HG03045 (cell line): ENCODE measurements at regions not wholly inside any gene's neighbourhood (a gene's known extent, or its start where the extent isn't known, plus 50 kb on each side); places are given as distances from the start of the nearest gene placed in this dataset.
"Not testable (repeated sequence)": the region's sequence is repeated elsewhere in the genome, so short reads cannot be mapped to it uniquely, and the experiment has no call there.

Experiments
- ATAC-seq: cut with Tn5 transposase; IDR thresholded peaks from one replicate; pipeline ENCODE4 v1.9.1; 2021; ENCODE audit warnings: mild to moderate bottlenecking, moderate library complexity; ENCODE audit not compliant: unreplicated experiment

GRCh38 chr4:93888308-93888707 lies 59.8 kb downstream of the ATOH1 start:
- no peak for ATAC-seq

- ATAC-seq: no peak
Observed at GRCh38 chr4:93888768-93889167, 60.2 kb downstream of the ATOH1 start.

DNA sequence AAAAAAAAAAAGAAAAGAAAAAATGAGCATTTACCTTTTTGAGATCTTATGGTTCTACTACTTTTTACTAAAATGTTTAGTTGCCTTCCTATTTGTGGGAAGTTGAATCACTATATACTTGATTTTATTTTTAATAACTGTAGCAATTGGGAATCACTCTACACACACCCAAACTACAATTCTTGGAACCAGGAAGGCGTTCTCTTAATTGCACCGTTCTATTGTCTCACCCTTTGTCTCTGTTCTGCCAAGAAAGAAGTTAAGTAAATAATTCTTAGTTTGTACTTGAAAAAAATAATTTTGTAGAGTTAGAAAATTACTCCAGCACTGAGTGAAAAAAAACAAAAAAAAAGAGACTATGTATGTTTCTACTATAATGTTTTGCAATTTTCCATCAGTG lies 62.7 kb downstream of the ATOH1 start:
- no peak for ATAC-seq

- no peak for ATAC-seq
Observed at GRCh38 chr4:93894995-93895394, 66.4 kb downstream of the ATOH1 start.

GRCh38 chr4:93896516-93896915 lies 68.0 kb downstream of the ATOH1 start:
- ATAC-seq: no peak

DNA sequence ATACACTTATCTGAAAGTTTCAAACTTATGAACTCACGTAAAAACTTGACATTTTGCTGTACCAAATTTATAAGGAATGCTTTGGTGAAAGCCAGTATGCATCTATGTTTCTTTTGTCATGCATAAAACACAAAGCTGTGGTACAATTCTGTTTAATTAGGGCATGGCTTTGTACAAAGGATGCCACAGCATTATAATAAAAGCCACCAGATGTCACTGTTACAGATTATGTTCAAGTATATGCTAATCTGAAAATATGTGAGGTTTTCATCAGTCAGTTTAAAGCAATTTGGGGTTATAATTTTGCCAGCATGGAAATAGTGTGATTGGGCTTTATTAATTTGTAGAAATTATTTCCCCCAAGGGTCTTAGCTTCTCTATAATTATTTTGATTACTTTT lies 69.0 kb downstream of the ATOH1 start:
- ATAC-seq: no peak

DNA sequence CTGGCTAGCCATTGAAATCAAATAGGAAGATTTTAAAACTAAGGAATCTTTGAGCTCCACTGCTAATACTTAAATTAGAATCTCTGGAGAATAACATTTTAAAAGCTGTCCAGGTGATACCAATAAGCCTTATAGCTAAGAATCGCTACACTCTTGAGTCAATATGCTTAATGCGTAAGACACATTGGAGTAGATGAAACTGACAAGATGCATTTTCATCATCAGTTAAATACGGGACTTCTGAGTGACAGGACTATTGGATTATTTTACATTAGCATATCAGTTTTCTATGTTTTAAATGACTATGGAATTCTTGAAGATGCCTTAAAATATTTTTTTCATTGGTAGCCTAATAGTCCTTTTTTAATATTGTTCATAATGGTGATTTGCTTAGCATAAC lies 80.2 kb downstream of the ATOH1 start:
- ATAC-seq: no peak

- ATAC-seq: no peak
Observed at GRCh38 chr4:93911671-93912070, 83.1 kb downstream of the ATOH1 start.

DNA sequence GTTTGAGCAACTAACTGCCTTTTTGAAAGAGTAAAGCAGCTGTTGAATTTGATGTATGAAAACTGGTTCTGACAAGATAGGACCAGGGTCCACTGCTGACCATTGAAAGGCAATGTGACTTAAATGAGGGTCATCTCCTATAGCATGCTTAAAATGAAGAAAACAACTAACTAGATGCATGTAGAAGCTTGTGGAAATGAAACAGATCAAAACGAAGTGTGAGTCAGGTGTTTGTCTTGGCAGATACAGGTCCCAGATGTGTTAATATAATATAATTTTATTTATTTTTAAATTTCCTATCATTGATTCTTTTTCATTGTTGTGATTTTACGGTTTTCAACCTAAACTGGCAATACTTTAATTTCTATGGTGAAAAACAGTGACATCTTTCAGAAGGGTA lies 83.6 kb downstream of the ATOH1 start:
- no peak for ATAC-seq

- ATAC-seq: no peak
Observed at GRCh38 chr4:93918856-93919255, 90.3 kb downstream of the ATOH1 start.

DNA sequence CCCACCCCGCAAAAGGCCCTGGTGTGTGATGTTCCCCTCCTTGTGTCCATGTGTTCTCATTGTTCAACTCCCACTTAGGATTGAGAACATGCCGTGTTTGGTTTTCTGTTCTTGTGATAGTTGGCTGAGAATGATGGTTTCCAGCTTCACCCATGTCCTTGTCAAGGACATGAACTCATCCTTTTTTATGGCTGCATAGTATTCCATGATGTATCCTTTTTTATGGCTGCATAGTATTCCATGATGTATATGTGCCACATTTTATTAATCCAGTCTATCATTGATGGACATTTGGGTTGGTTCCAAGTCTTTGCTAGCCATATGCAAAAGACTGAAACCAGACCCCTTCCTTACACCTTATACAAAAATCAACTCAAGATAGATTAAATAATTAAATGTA lies 95.0 kb downstream of the ATOH1 start:
- ATAC-seq: not testable (repeated sequence)

GRCh38 chr4:93947286-93947685 lies 118.7 kb downstream of the ATOH1 start:
- no peak for ATAC-seq

DNA sequence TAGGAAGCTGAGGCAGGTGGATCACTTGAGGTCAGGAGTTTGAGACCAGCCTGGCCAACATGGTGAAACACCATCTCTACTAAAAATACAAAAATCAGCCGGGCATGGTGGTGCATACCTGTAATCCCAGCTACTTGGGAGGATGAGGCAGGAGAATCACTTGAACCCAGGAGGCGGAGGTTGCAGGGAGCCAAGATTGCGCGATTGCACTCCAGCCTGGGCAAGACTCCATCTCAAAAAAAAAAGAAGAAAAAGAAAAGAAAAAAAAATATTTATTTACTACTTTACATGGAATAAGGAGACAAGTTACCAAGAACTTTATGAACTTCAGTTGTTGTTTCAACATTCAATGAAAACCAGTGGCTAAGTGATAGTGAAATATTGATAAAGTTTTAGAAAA lies 121.7 kb downstream of the ATOH1 start:
- ATAC-seq: not testable (repeated sequence)

DNA sequence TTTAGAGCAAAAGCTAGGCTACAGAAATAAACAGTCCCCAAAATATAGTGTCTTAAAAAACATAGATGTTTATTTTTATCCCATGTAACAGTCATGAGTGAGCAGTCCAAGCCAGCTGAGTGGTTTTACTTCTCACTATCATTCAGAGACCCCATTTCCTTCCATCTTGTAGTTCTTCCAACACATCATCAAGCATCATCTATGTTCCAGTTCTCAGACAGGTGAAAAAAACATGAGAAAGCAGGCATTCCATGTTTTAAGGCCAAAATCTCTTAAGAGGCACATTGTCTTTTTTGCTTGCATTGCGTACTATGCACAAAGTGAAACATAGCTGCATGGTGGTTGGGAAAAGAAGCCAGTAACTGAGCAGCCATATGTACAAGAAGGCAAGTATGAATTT lies 128.6 kb downstream of the ATOH1 start:
- no peak for ATAC-seq

DNA sequence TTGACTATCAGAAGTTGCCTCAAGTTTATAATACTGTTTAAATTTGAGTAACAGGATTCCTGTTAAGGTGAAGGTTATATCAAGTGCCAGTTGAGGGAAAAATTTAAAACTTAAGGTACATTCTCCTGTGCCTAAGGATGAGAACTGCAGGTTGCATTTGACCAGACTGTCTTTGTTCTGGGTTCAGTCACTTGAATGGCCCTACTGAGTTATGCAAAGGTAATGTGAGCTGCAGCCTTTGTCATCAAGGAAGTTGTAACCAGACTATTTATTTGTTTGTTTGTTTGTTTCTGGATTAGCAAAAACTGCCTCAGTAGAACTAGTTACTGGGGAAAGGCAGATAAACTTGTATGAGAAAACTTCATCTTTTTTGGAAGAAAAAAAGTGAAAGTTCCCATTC lies 131.9 kb downstream of the ATOH1 start:
- no peak for ATAC-seq

DNA sequence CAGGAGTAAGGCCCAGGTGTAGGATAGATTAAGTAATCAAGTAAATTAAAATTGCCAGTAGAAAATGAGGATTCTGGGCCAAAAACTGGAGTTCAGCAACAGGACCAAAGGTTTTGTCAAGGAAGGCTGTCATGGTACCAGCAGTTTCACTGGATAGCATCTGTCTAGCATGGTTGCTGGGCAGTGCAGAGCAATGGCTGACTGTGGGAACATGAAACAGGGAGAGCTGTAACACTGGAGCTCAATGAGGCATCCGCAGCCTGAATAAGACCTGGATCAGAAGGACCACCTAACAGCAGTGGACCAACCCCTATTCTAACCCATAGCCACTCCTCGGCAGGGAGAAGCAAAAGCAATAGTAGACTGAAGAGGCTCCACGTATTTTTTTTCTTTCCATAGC lies 132.4 kb downstream of the ATOH1 start:
- no peak for ATAC-seq

DNA sequence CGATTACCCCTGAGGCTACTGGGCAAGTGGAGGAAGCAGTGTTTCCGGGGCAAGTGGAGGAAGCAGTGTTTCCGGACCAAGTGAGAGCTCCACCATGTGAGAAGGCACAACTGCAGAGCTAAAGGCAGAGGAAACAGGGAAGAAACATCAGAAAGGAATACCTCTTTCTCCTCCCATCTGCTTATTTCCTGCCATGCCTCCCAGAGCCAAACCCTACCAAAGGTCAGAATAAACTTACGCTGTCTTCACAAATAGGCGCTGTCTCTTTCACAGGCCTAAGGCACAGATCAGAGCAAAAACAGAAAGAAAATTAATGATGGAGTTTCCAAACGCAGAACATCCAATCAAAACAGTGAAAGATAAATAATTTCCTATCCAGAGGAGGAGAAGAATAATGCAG lies 153.0 kb downstream of the ATOH1 start:
- no peak for ATAC-seq

- no peak for ATAC-seq
Observed at GRCh38 chr4:93982255-93982654, 153.7 kb downstream of the ATOH1 start.

DNA sequence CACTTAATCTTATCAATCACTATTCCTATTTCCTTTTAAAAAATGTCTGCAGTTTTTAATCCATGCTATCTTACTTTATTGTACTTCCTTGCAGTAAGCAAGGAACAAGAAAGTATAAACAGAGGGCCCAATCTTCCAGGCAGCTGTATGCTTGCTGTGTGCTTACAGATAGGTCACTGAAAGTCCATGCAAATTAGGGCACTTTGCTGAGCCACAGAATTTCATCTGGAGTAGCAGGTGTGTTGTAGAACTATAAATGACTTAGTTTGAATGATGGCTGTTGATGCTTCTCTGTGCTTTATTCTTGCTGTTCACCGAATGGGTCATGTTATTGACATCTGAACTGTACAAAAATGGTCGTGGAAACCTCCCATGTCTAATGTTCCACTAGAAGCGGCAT lies 154.6 kb downstream of the ATOH1 start:
- peak; percentile 99 for ATAC-seq

GRCh38 chr4:93994175-93994994 lies 165.8 kb downstream of the ATOH1 start:
- ATAC-seq: no peak

- ATAC-seq: no peak
Observed at GRCh38 chr4:93996895-93997294, 168.3 kb downstream of the ATOH1 start.

DNA sequence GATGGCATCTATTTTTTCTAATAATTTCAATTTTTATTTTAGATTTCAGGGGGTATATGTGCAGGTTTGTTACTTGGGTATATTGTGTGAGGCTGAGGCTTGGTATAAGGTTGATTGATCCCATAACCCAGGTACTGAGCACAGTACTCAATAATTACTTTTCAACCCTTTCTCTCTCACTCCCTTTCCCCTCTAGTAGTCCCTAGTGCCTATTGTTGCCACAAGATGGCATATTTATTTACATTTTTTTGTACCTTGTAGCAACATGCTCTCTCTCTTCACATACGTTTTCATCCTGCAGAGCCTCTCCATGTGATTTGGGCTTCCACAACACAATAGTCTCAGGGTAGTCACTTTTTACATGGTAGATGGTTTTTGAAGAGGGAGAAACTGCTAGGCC lies 172.0 kb downstream of the ATOH1 start:
- no peak for ATAC-seq

- no peak for ATAC-seq
Observed at GRCh38 chr4:94006932-94007331, 178.4 kb downstream of the ATOH1 start.
